ENCODE measurements at regions not wholly inside any gene's neighbourhood (a gene's known extent, or its start where the extent isn't known, plus 50 kb on each side); places are given as distances from the start of the nearest gene placed in this dataset.

DNA sequence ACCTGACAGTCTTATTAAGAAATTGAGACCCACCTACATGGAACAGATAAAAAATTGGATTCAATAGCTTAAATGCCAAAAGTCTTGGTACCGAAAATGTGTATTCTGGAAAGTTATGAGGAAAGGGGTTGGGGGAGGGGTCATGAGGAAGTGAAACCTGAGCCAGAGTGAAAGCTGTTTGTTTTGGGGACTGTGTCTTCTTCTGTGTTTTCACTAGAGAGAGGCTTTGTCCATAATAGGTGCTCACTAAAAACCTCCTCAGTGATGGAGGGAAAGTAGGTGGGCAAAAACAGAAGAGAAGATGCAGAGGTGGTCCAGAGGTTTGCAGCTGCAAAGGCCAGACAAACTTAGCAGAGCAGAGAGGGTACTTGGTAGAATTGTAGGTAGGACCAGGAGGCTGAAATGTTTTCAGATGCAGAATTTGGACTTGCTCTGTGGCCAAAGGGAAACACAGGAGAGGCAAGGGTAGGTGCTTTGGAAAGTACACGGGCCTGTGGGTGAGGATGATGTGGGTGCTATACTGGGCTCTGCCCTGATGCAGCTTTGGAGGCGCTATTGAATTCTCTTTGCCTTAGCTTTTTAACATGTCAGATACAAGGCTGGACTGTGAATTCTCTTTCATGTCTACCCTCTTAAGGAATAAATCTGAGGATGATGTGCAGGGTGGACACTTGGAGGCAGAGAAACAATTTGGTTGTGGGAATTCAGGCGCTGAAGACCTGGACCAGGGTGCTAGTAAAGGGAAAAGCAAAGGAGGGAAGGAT, 254.6 kb downstream of the PTEN start:
- TF ChIP-seq, protein P1, sequence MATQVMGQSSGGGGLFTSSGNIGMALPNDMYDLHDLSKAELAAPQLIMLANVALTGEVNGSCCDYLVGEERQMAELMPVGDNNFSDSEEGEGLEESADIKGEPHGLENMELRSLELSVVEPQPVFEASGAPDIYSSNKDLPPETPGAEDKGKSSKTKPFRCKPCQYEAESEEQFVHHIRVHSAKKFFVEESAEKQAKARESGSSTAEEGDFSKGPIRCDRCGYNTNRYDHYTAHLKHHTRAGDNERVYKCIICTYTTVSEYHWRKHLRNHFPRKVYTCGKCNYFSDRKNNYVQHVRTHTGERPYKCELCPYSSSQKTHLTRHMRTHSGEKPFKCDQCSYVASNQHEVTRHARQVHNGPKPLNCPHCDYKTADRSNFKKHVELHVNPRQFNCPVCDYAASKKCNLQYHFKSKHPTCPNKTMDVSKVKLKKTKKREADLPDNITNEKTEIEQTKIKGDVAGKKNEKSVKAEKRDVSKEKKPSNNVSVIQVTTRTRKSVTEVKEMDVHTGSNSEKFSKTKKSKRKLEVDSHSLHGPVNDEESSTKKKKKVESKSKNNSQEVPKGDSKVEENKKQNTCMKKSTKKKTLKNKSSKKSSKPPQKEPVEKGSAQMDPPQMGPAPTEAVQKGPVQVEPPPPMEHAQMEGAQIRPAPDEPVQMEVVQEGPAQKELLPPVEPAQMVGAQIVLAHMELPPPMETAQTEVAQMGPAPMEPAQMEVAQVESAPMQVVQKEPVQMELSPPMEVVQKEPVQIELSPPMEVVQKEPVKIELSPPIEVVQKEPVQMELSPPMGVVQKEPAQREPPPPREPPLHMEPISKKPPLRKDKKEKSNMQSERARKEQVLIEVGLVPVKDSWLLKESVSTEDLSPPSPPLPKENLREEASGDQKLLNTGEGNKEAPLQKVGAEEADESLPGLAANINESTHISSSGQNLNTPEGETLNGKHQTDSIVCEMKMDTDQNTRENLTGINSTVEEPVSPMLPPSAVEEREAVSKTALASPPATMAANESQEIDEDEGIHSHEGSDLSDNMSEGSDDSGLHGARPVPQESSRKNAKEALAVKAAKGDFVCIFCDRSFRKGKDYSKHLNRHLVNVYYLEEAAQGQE (IDR thresholded peaks at IDR 0.05; ENCODE audit: low read depth): no peak
- TF ChIP-seq RAD21 (IDR thresholded peaks at IDR 0.05; ENCODE audit: low read depth) (peak; percentile 38), CEBPB (IDR thresholded peaks at IDR 0.05) (no peak), YY1 (IDR thresholded peaks at IDR 0.05; ENCODE audit: low read depth) (no peak), EP300 (IDR thresholded peaks at IDR 0.05; ENCODE audit: borderline replicate concordance) (no peak), CREB1 (IDR thresholded peaks at IDR 0.05; ENCODE audit: low read depth) (no peak), EGR1 (IDR thresholded peaks at IDR 0.05) (no peak), NFIC (IDR thresholded peaks at IDR 0.05) (no peak), TAF1 (IDR thresholded peaks at IDR 0.05; ENCODE audit: low read depth) (no peak), FOXM1 (IDR thresholded peaks at IDR 0.05; ENCODE audit: borderline replicate concordance, low read depth) (no peak), TEAD4 (IDR thresholded peaks at IDR 0.05) (no peak)
- TF ChIP-seq, protein P2, sequence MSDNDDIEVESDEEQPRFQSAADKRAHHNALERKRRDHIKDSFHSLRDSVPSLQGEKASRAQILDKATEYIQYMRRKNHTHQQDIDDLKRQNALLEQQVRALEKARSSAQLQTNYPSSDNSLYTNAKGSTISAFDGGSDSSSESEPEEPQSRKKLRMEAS (IDR thresholded peaks at IDR 0.05): no peak
- TF ChIP-seq, protein P3, sequence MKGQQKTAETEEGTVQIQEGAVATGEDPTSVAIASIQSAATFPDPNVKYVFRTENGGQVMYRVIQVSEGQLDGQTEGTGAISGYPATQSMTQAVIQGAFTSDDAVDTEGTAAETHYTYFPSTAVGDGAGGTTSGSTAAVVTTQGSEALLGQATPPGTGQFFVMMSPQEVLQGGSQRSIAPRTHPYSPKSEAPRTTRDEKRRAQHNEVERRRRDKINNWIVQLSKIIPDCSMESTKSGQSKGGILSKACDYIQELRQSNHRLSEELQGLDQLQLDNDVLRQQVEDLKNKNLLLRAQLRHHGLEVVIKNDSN (IDR thresholded peaks at IDR 0.05): no peak

All from Ishikawa (cell line).